ENCODE measurements at regions not wholly inside any gene's neighbourhood (a gene's known extent, or its start where the extent isn't known, plus 50 kb on each side); places are given as distances from the start of the nearest gene placed in this dataset.

- no peak for TF ChIP-seq CTCF (IDR thresholded peaks at IDR 0.05; ENCODE audit: low read length)
- TF ChIP-seq EZH2 (optimal IDR thresholded peaks at IDR 0.05; ENCODE audit: low read depth, low read length) = no peak
- no peak for TF ChIP-seq EZH2phosphoT487 (IDR thresholded peaks at IDR 0.05; ENCODE audit: low read length)
Observed at GRCh38 chr4:126947536-126947935, 685.2 kb upstream of the INTU start.
